ENCODE measurements at regions not wholly inside any gene's neighbourhood (a gene's known extent, or its start where the extent isn't known, plus 50 kb on each side); places are given as distances from the start of the nearest gene placed in this dataset.

GRCh38 chr6:40165036-40165709 lies 230.9 kb upstream of the MOCS1 start:
- TF ChIP-seq EZH2 (IDR thresholded peaks at IDR 0.05; ENCODE audit: borderline replicate concordance, insufficient read depth, low read length, poor library complexity, severe bottlenecking) (no peak), CTCF (IDR thresholded peaks at IDR 0.05; ENCODE audit: poor library complexity, severe bottlenecking) (no peak), RAD21 (conservative IDR thresholded peaks at IDR 0.05) (no peak), POLR2AphosphoS5 (IDR thresholded peaks at IDR 0.05) (no peak), SMC3 (conservative IDR thresholded peaks at IDR 0.05; ENCODE audit: poor library complexity) (no peak), REST (IDR thresholded peaks at IDR 0.05; ENCODE audit: borderline replicate concordance) (no peak)

Data from neural cell (in vitro differentiated cells).